Mucosa of gallbladder (tissue), 1 donor: ENCODE measurements at regions not wholly inside any gene's neighbourhood (a gene's known extent, or its start where the extent isn't known, plus 50 kb on each side); places are given as distances from the start of the nearest gene placed in this dataset.
"Not testable (repeated sequence)": the region's sequence is repeated elsewhere in the genome, so short reads cannot be mapped to it uniquely, and the experiment has no call there.

Experiments
- DNase-seq: peaks from one replicate; pipeline ENCODE4 v3.0.0-alpha.2; 2020; ENCODE audit warnings: low spot score
- donor health status: DM: no; HTN: no; CAD: no.

DNA sequence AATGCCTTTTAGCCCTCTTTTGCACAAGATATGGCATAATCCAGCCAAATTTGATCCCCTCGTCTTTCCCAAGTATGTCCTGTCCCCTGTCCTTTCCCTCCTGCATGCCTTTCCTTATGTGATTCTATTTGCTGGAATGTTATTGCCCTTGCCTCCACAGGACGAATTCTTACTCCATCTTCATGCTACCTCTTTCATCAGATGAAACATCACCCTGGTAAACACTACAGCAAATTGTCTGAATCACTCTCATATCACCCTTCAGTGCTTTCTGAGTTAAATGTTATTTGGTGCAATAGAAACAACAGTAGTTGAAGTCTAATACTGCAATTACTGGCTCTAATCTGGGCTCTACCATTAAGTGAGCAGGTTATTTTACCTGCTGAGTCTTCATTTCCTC lies 52.2 kb upstream of the FAT1 start:
- no peak for DNase-seq

DNA sequence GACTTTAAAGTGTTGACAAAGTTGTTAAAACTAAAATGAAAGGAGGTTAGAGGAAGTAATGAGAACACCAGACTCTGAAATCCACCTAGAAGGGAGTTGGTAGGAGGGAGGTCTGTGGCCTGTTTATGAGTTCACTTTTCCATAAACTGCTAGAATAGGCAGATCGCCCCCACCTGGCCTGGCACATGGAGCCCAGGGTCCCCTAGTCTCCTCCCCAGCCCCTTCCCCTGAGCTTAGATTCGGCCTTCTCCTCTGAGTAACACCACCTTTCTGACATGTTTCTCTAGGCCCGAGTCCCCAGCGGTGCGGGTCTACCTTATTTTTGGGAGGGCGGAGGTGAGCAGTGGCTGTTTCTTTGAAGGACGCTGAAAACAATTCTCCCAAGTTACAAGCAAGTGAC lies 54.5 kb upstream of the FAT1 start:
- no peak for DNase-seq

DNA sequence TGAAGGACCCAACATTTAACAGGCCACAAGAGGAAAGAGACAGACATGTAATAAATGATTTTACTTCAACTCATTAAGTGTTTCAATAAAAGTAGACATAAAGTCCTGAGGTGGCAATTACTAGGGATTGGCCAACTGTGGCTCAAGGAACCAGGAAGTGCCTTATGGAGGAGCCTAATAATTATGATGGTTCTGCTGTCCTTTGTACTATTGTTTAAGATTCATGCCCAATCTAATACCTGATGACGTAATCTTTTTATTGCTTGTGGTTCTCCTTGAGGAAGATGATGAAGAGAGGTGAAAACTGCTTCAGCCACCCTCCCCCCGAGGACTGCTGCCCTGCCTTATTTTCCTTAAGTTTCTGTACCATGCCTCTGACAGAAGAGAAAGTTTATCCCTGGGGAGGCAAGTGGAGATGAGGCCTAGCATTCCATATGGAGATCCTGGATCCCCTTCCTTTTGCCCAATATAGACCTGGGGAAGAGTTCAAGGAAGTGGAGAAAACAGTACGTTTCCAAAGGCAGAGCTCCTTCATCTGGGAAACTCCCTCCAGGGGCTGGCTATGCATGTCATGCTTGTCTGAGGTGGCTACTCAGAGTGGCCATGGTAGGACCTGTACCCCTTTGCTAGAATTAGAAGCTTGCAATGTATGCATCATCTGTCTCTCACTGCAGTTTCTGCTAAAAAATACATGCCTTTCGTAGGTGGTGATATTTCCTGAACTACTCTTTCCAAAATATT lies 56.8 kb upstream of the FAT1 start:
- DNase-seq = no peak

DNA sequence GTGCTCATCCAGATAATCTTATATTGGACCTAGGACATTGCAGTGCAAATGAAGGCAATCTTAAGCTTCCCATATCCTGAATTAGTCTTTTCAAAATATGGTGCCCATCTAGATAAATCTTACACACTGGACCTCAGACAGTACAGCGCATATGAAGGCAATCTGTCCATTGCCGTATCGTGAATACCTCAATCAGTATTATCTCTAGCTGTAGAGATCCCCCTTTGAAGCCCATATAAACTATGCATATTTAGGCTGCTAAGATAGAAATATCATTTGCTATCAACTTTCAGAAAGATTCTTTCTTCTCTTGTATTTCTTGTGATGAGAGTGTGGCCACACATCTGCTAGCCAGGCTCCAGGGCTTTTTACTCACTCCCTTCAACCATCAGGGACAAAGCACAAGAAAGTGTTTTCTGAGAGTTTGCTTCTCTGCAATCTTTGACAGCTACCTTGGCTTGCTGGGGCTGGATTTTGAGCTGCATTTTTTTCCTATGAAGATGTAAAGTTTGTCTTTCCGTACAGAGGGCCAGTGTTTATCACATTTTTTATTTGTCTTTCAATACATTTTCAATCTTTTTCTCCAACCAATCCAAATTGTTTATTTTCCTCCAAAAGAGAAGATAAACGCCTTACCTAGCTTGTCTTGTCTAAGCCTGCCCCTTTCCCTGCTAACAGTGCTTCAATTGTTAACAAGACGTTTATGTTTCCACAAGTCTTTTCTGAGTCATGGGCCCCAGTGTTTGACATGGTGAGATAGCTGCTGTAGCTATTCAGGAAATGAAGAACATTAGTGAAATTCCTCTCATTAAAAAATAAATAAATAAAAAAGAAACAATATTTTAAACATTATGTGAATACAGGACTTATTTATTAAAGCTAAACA lies 57.6 kb upstream of the FAT1 start:
- no peak for DNase-seq

DNA sequence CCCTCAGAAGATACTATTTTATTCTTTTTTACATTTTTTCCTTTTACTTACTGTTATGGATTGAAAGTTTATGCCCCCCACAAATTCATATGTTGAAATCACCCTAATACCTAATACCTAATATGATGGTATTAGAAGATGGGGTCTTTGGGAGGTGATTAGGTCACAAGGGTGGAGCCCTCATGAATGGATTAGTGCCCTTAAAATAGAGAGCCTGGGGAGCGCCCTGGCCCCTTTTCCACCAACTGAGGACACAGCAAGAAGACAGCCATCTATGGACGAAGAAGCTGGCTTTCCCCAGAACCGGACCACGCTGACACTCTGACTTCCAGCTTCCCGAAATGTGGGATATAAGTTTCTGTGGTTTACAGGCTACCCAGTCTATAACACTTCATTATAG lies 58.6 kb upstream of the FAT1 start:
- DNase-seq = no peak

DNA sequence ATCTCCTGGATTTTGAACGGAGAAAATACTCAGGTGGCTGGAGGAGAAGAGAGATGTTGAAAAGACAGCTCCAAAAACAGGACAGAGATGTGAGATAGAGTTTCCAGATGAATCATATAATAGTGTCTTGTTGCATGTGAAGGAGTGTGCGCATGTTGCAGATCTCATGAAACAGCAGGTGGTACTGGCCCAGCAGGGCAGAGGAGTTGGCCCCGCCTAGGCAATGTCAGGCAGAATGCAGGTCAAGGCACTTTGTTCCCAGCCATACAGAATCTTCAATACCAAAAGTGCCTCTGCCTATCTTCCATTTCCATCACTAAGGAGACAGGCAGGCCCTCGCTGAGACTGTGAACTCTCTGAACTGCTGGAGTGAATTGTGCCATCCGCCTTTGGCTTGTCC lies 63.9 kb upstream of the FAT1 start:
- DNase-seq = no peak

DNA sequence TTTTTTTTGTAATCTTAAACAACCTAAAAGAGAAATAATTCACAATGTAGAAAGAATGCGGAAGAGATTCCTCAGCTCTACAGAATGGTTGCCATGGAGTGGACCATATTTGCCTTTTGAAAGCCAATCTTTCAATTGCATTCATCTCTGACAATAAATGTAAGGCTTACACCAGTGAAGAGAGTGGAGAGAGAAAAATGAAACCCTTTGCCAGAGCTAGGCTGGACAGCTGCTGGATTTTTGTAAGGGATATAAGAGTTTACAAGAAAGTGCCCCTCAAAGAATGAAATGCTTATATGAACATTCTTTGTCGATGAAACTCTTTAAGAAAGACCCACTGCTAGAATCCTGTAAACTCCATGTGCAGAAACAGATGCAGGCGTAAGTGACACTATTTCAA lies 66.0 kb upstream of the FAT1 start:
- no peak for DNase-seq

DNA sequence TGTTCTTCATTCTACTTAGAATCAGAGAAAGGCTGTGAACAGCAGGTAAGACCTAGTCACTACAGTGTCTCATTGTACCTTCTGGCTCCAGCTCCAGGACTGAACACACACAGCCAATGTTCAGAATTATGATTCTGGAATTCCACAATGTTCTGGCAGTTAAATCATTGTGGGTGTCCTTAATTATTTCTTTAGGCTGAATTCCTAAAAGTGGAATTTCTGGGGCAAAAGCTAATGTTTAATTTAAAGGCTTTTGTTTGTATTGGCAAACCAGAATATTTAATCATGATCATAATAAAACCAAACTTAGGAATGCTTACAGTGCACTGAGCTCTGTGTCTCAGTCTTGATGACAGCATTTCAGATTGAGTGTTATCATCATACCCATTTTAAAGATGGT lies 67.0 kb upstream of the FAT1 start:
- DNase-seq = no peak

DNA sequence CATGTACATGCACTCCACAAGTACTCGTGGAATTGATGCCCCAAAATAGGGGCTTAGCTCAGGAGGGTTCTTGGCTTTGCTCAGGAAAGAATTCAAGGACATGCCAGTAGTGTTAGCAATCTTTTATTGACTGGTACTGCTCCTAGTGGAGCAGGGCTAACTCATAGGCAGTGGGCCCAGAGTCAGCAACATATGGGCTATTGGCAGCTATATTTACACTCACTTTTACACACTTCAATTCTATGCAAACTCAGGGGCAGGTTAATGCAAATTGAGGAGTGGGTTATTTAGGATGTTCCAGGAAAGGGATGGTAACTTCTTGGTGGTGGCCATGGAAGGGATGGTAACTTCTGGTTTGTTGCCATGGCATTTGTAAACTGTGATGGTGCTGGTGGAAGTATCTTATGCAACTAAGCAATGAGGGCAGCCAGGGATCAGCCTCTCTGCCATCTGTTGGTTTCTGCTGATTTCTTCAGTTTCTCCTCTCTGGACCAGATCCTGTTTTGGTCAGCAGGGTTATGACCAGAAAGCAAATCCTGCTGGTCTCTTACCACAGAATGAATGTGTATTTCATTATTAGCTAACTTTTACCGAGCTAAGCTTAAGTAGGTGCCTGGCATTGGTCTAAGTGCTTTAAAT lies 69.2 kb upstream of the FAT1 start:
- DNase-seq = no peak

DNA sequence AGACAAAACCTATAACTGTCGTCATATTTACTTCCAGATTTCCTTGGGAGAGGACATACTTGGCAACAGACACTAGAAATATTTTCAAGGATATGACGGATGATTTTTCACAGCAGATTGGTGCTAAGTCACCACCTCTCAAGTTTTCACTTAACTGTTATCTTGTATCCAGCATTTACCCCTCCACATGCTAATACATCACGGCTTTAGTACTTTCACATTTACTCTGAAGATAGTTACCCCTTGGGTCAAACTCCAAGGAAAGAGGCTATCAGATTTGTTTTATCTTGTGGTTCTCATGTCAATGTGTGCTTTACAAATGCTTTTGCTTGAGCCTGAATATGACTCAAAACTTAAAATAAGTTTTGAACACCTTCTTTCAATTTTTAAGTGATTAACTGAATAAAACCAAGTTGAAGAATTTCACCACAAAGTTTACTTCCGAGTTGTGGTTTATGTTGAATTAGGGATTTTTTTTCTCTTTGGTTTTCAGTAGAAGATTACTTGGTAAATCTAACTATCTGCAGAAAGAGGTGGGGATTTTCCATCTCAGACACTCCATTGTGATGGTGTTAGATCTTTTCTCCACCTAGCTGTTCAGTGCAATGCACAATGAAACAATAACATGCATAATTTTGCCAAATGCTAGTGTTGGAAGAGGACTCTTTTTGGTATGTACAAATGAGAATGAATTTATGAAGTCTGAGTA lies 75.4 kb upstream of the FAT1 start:
- no peak for DNase-seq

DNA sequence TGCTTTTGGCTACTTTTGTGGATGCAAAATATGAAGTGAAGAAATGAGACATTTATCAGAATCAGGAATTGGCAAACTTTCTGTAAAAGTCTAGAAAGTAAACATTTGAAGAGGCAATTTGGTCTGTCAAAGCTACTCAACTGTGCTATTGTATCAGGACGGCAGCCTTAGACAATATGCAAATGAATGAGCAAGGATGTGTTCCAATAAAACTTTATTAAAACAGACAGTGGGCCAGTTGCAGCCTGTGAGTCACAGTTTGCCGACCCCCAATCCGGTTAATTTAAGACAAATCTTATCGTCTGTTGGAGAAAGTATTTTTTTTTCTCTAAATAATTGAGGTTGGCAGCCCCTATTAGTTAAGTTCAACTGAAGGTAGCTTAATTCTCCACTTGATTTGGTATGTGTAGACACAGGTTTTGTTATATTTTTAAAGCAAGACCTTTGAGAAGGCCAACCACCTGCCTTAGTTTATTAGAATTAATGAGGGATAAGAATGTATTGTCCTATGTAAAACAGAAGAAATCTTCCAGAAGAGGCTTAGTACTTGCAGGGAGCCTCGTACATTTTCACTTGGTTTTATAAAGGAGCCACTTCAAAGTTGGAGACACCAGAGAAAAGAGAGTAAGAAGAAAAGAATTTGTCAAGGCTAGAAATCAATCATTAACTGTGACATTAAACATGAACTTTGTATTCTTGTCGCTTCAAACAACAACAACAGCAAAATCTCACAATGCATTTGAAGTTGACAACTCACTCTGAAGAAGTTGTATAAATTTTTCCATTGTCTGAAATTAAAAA lies 81.6 kb upstream of the FAT1 start:
- no peak for DNase-seq

DNA sequence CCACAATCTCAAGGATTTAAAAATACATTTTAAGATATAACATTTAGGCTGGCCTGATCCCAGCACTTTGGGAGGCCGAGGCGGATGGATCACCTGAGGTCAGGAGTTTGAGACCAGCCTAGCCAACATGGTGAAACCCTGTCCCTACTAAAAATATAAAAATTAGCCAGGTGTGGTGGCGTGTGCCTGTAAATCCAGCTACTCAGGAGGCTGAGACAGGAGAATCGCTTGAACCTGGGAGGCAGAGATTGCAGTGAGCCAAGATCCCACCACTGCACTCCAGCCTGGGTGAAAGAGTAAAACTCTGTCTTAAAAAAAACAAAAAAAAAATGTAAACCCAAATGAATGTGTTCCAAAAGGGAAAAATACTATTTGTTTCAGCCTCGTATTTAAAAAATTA lies 82.3 kb upstream of the FAT1 start:
- DNase-seq = not testable (repeated sequence)

DNA sequence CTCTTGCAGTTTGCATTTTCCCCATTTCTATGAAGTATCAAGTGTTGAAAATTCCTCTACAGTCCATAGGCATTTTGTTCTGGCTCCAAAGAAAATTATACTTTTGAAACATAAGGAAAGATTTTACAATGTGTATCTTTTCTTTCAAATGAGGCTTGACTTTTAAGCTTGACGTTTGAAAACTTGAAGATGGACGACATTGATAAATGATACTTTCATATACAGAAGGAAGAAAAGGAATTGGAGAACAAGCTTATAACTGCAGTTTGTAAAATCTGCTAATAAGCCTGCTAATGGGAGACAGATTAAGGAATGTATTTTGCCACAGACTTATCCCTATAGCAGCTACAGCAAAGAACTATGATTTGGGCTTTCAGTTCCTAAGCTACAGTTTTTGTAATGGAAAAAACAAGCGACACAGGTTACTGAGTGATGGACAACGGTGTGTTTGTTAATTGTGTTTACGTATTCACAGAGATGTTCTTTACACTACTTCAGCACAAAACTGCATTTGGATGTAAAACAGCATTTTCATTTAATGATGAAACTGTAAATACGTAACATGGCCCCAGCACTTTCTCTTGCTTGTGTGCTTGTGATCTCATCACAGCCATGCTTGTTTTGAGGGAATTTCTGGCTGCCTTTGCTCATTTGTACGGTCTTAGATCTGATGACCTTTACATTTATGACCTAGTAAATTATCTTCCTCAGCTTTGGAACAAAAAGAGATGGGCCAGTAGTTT lies 83.2 kb upstream of the FAT1 start:
- no peak for DNase-seq

DNA sequence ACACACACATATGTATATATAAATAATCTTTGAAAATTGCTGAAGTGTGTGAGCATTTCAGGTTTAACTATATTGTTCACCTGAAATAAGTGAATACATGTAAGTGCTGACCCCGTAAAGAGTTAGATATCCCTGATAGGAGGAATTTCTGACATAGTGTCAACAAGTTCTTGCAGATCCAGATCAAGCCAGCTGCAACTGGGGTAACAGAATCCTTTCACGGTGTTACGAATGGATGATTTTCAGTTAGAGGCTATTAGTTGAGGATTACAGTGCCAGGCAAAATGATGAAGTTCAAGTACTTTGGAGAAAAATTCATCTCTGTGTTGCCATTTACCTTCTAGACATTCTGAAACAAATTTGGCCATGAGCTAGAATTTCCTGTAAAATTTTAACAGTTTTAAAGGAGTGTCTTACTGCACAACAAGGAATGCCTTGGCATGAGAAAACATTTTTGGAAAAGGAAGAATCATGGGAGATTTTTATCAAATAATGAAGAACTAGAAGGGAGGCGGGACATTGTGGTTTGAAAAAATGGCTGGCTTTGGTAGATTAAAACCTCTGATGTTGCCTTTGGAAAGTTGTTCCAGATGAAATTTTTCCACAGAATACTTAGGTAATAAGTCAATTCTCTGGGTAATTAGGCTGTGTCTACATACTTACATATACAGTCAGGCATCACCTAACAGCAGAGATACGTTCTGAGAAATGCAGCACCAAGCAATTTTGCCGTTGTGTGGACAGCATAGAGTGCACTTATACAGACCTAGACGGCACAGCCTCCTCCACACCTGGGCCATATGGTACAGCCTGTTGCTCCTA lies 84.4 kb upstream of the FAT1 start:
- no peak for DNase-seq

DNA sequence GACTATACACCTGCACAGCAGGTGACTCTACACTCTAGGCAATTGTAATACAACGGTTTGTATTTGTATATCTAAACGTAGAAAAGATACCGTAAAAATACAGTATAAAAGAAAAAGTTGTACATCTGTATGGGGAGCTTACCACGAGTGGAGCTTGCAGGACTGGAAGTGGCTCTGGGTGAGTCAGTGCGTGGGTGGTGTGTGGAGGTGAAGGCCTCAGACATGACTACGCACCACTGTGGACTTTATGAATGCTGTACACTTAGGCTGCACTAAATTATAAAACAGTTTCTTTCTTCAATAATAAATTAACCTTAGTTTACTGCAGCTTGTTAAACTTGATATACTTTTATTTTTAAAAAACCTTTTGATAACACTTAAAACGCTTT lies 85.0 kb upstream of the FAT1 start:
- DNase-seq = no peak

DNA sequence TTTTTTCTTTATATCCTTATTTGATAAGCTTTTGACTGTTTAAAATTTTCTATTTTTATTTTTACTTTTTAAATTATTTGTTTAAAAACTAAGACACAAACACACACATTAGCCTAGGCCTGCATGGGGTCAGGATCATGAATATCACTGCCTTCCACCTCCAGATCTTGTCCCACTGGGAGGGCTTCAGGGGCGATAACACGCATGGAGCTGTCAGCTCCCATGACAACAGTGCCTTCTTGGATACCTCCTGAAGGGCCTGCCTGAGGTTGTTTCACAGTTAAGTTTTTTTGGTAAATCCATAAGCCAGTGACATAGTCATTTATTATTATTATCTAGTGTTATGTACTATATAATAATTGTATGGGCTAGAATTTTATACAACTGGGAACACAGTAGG lies 85.4 kb upstream of the FAT1 start:
- DNase-seq = no peak

DNA sequence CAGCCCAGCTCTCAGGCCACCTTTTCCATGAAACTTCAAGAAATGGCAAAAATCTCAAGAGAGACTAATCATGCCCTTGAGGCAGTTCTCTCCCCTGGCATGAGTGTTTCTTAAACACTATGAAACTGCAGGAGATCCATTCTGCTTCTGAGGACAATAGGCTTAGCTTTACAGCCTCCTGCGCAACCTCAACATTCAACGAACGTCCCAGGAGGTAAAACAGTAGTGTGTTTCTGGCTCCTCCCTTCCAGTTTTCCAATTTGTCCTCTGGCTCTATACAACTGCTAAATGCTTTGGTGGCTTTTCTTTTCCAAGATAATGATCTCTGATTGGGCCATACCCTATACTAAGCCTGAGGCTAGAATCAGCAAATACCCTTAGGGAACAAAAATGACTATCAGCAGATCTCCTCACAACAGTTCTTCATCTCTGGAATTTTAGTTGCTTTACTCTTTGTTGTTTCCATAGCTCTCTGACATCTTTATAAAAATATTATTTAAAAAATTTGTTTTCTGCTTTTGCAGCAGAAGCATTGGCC lies 87.0 kb upstream of the FAT1 start:
- no peak for DNase-seq

DNA sequence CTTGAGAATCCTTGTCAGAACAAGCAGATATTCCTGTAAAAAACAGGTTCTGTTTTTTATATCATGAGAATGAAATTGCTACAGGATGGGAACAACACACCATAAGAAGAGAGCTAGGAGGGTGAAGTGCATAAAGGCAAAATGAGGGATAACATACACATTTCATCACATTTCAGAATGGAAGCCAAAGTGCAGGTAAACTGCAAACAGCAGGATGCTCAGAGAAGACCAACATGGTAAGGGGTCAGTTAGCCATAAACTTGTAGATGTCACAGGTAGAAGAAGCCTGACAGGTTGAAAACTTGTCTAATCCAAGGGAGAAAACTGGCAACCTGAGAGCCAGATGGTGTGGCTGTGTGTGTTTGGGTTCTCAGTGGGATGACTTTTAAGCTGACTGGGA lies 88.9 kb upstream of the FAT1 start:
- DNase-seq = no peak

DNA sequence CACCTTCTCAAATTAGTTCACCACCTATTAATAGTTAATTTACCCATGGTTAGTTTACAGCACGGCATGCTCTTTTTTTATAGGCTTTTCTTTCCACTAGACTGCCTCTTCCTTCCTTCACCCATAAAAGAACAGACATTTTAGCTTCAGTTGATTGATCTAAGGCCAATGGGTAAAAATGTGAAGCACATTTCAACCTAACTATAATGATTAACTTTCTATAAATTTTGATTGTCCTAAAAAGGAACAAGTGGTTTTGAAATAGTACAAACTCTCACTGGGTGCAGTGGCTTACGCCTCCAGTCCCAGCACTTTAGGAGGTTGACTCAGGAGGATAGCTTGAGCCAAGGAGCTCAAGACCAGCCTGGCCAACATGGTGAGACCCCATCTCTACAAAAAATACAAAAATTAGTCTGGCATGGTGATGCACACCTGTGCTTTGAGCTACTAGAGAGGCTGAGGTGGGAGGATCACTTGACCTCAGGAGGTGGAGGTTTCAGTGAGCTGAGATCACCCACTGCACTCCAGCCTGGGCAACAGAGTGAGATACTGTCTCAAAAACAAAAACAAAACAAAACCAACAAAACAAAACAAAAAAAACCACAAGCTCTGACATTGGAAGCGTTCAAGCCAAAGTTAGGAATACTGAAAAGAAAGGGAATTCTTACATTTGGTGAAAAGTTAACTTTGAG lies 89.9 kb upstream of the FAT1 start:
- DNase-seq = no peak
